ENCODE measurements at regions not wholly inside any gene's neighbourhood (a gene's known extent, or its start where the extent isn't known, plus 50 kb on each side); places are given as distances from the start of the nearest gene placed in this dataset.

GRCh38 chr3:70753572-70753971, 441.1 kb upstream of the MDFIC2 start:
- TF ChIP-seq CTCF (IDR thresholded peaks at IDR 0.05; ENCODE audit: borderline replicate concordance, extremely low read depth, low read length, poor library complexity, severe bottlenecking) (no peak), EZH2 (IDR thresholded peaks at IDR 0.05; ENCODE audit: borderline replicate concordance, low read depth, low read length, severe bottlenecking) (no peak)
